Posterior vena cava (tissue), 2 donors: ENCODE measurements at regions not wholly inside any gene's neighbourhood (a gene's known extent, or its start where the extent isn't known, plus 50 kb on each side); places are given as distances from the start of the nearest gene placed in this dataset.

Experiments used
- DNase-seq: peaks from one replicate; pipeline ENCODE4 v3.0.0-alpha.2; 2020; ENCODE audit warnings: low spot score
- intact Hi-C, 2 donors: fragments of 100-400 bp; cut with DNase I; formaldehyde crosslinking; loops; one replicate each; pipeline versions ENCODE4 v1.14.1 to v1.14.2; 2022 to 2023
- donor health status: DM: yes; HTN: yes; CAD: no.
- donor health status: DM: yes; HTN: yes; CAD: no.

DNA sequence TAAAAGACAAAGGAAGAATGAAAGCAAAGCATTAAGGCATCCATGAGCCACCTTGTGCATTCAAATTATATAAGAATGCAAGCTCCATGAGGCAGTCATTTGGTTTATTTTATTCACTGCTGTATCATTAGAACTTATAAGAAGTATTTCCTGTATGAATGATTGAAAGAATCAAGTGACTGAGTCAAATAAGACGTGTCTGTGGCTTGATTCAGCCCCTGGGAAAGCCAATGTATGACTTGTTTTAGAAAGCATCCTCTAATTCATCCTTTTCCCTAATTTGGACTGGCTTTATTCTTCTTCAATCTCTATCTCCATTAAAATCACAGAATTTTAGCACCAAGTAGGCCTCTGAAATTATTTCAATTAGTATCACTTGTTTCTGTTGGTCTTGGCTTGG is 461.1 kb downstream of the LPIN1 start:
- intact Hi-C loops, result no loop called here
- DNase-seq, result no peak

DNA sequence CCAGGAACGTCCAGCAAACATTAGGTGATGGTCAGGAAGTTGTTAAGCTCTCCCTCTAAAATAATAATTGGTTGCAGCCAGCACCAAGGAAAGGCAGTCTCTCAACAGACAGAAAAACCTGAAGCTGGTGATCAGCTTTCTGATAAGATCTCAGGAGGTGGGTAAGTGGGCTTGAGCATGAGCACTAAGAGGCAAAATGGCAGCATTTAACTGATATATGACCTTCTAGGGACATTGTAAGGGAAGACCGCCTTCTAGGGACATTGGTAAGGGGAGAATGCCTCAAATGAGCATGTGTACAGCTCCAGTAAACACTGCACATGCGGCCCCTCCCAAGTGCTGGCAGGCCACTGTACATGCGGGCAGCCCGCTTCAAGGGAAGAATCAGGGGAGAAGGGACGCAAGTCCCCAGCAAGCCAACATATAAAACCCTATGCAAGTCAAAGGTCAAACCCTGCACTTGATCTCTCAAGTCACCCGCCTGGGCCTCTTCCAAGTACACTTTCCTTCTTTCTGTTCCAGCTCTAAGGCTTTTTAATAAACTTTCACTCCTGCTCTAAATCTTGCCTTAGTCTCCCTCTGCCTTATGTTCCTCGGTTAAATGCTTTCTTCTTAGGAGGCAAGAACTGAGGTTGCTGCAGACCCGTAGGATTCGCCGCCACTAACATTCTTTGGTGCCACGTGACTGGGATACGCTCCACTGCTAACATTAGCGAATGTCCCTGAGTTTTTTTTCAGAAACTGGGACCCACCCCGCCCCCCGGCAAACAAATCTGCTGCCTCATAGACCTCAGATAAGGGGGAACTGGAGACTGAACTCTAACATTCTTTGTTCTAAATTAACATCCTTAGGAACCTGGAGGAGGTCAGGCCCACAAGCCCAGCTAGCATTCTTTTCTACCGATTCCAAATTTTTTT is 463.8 kb downstream of the LPIN1 start:
- intact Hi-C loops, result no loop called here
- DNase-seq, result no peak

GRCh38 chr2:12211326-12212175 is 465.1 kb downstream of the LPIN1 start:
- intact Hi-C loops, result no loop called here
- no peak for DNase-seq

GRCh38 chr2:12212841-12213597 is 466.6 kb downstream of the LPIN1 start:
- DNase-seq, result no peak

DNA sequence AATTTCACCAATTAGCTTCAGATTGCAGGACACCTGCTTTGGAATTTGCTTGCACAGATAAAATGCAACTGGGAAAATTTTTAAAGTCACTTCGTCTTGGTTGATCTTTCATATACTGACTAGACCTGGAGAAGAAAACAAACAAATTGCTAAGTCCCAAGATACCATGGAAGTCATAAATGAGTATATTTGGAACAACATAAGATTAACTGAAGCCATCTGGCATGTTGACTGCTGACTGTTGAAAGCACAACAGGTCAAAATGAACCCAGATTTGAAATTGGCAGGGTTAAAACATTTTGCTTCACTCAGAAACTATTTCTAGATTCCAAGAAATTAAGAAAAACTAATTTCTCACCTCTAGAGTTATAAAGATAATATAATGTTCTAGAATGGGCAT is 470.7 kb downstream of the LPIN1 start:
- DNase-seq, result no peak
- intact Hi-C loops, result no loop called here

More at GRCh38 chr2:12212841-12213597, 466.6 kb downstream of the LPIN1 start:
- intact Hi-C loops, result no loop called here

- DNase-seq, result no peak
- intact Hi-C loops, result no loop called here
Observed at GRCh38 chr2:12219761-12220160, 473.3 kb downstream of the LPIN1 start.

DNA sequence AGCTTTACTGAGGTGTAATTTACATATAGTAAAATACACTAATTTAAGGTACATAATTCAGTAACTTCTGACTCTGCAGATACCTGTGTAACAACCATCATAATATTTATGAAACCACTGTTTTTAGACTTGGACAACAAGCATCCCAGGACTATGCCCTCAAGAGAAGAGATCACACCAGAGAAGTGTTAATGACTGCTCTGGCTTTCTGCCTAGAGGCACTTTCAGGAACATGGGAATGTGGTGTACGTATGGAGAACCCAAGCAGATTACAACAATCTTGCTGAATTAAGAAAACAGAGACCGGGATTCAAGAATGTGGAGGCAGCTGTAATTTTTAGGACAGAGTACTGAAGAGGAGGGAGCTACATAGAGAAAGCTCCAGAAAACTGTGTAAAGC is 475.2 kb downstream of the LPIN1 start:
- no peak for DNase-seq
- intact Hi-C loops, result no loop called here

DNA sequence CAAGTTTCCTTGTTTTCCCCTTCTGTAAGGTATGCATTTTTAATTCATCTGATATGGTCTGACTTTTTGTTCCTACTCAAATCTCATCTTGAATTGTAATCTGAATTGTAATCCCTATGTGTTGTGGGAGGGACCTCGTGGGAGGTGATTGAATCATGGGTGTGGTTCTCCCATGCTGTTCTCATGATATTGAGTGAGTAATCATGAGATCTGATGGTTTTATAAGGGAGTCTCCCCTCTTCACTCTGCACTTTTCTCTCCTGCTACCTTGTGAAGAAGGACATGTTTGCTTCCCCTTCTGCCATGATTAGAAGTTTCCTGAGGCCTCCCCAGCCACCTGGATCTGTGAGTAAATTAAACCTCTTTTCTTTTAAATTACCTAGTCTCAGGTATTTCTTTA is 476.1 kb downstream of the LPIN1 start:
- DNase-seq, result no peak
- intact Hi-C loops, result no loop called here

GRCh38 chr2:12223732-12224131 is 477.3 kb downstream of the LPIN1 start:
- no peak for DNase-seq
- intact Hi-C loops, result no loop called here

- no peak for DNase-seq
- intact Hi-C loops, result no loop called here
Observed at GRCh38 chr2:12226653-12227052, 480.2 kb downstream of the LPIN1 start.

GRCh38 chr2:12227941-12228608 is 481.6 kb downstream of the LPIN1 start:
- intact Hi-C loops, result no loop called here
- DNase-seq, result no peak

- intact Hi-C loops, result no loop called here
- no peak for DNase-seq
Observed at GRCh38 chr2:12231288-12231687, 484.9 kb downstream of the LPIN1 start.

- no peak for DNase-seq
- intact Hi-C loops, result no loop called here
Observed at GRCh38 chr2:12232876-12233275, 483.9 kb upstream of the TRIB2 start.

GRCh38 chr2:12236136-12236844 is 480.4 kb upstream of the TRIB2 start:
- no peak for DNase-seq
- intact Hi-C loops, result no loop called here

- DNase-seq, result no peak
- intact Hi-C loops, result no loop called here
Observed at GRCh38 chr2:12240206-12240605, 476.5 kb upstream of the TRIB2 start.

- DNase-seq, result no peak
- intact Hi-C loops, result no loop called here
Observed at GRCh38 chr2:12243381-12243780, 473.4 kb upstream of the TRIB2 start.

- intact Hi-C loops, result no loop called here
- DNase-seq, result no peak
Observed at GRCh38 chr2:12244070-12244469, 472.7 kb upstream of the TRIB2 start.

GRCh38 chr2:12251121-12251520 is 465.6 kb upstream of the TRIB2 start:
- intact Hi-C loops, result no loop called here
- DNase-seq, result no peak

GRCh38 chr2:12251749-12252148 is 465.0 kb upstream of the TRIB2 start:
- intact Hi-C loops, result no loop called here
- no peak for DNase-seq
